NCI-H2081 (cell line): ENCODE measurements at regions not wholly inside any gene's neighbourhood (a gene's known extent, or its start where the extent isn't known, plus 50 kb on each side); places are given as distances from the start of the nearest gene placed in this dataset.

ENCODE experiments used
- DNase-seq, 2 experiments: peaks; one replicate each; lab custom pipeline; 2025; lab: John Stamatoyannopoulos, UW

GRCh38 chr6:150712505-150713252 is 113.0 kb downstream of the PLEKHG1 start:
- DNase-seq, result no peak

GRCh38 chr6:150713487-150713886 is 113.8 kb downstream of the PLEKHG1 start:
- DNase-seq, result no peak

- no peak for DNase-seq
Measured at GRCh38 chr6:150713931-150714330, 114.2 kb downstream of the PLEKHG1 start.

DNA sequence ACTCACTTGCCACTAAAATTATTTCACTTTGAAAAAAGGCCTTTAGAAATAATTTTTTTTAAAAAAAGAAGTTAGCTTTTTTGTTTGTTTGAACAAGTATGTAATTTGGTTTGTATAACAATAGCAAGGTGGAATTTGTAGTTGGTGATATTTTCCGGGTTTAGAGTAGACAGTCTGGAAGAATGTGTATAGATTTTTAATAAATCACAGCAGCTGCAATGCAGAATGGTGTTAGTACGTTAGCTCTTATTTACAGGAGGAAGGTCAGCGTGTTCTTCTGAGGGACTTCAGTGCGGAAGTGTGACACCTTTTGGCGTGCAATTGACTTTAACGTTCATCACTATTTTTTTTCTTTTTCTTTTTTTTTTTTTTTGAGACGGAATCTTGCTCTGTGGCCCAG is 115.4 kb downstream of the PLEKHG1 start:
- DNase-seq, result no peak

- DNase-seq, result no peak
Measured at GRCh38 chr6:150717419-150717818, 117.7 kb downstream of the PLEKHG1 start.

DNA sequence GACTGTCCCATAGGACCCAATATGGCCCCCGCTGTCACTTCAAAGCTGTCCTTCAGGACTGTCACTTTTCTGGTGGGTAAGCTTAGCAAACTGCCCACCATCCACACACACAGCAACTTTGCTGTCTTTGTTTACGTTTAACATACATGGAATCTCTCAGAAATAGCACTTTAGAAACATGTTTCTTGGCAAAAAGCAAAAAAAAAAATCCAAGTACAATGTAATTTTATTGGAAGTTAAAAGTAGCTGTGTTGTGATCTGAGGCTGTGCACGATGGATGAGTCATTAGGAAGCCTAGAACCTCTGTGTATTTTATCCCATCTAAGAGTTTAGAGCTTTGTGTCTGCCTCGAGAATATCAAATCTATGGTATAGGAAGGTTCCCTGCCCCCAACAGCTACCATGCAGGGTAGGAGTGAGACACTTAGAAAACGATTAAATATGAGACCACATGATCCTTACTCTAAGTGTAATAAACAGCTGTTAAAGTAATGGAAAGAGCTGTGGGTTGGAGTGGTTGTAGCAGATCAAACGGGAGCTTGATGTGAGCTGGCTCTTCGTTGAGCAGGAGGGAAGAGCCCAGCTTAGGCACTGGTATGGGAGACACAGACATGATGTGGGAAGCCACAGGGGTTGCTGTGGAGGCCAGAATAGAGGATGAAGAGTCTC is 119.5 kb downstream of the PLEKHG1 start:
- no peak for DNase-seq

- DNase-seq, result no peak
Measured at GRCh38 chr6:150719831-150720230, 120.1 kb downstream of the PLEKHG1 start.

DNA sequence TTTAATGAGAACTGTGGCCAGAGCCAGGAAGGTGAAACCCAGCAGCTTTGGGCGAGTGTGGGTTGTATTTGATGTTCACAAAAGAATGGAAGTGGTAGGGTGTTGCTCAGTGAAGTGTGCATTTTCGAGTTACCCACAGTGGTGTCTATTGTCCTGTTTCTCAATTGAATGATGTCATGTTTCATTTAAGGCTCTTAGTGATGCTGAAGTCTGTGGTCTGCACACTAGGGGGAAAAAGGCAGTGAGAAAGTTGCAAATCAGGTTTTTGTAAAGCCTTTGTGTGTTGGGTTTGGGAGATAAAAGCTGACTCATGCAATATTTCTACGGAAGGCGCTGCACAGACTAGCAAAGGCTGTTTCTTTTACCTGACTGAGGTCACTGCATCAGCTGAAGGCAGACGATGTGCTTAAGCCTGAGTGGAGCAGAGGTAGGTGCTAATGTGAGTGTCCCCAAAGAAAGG is 121.1 kb downstream of the PLEKHG1 start:
- DNase-seq, result peak in 1 of 2 experiments; percentile 16

- DNase-seq, result no peak
Measured at GRCh38 chr6:150721418-150722266, 122.0 kb downstream of the PLEKHG1 start.

GRCh38 chr6:150722614-150723344 is 123.1 kb downstream of the PLEKHG1 start:
- no peak for DNase-seq

GRCh38 chr6:150723345-150723658 is 123.6 kb downstream of the PLEKHG1 start:
- DNase-seq, result no peak

DNA sequence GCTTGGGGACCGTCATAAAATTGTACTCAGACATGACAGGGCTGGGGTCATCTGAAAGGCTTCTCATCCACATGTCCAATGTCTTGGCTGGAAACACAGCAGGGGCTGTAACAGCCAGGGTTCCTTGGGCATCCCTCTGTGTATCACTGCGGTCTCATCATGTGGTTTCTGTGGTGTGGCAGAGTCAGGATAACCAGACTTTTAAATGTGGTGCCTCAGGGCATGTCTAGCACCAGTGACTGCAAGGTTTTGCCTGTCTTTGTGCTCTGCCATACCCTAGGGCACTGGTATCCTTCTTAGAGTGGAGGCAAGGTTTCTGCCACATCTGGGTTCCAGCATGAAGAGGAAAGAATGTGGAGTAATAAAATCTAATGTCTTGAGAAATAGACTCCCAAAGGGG is 124.2 kb downstream of the PLEKHG1 start:
- no peak for DNase-seq

DNA sequence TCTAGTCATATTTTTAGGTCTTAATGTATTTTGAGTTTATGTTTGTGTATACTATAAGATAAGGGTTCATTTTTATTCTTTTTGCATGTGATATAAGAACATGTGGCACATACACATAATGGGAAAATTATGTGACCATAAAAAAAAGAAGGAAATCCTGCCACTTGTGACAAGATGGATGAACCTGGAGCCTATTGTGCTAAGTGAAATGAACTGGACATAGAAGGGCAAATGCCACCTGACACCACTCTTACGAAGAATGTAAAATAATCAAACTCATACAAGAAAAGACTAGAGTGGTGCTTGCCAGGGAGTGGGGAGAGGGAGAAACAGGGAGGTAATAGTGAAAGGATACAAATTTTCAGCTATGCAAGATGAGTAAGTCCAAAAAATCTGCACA is 126.1 kb downstream of the PLEKHG1 start:
- no peak for DNase-seq

GRCh38 chr6:150729188-150729748 is 129.6 kb downstream of the PLEKHG1 start:
- DNase-seq, result no peak

- DNase-seq, result no peak
Measured at GRCh38 chr6:150730801-150731457, 131.2 kb downstream of the PLEKHG1 start.

DNA sequence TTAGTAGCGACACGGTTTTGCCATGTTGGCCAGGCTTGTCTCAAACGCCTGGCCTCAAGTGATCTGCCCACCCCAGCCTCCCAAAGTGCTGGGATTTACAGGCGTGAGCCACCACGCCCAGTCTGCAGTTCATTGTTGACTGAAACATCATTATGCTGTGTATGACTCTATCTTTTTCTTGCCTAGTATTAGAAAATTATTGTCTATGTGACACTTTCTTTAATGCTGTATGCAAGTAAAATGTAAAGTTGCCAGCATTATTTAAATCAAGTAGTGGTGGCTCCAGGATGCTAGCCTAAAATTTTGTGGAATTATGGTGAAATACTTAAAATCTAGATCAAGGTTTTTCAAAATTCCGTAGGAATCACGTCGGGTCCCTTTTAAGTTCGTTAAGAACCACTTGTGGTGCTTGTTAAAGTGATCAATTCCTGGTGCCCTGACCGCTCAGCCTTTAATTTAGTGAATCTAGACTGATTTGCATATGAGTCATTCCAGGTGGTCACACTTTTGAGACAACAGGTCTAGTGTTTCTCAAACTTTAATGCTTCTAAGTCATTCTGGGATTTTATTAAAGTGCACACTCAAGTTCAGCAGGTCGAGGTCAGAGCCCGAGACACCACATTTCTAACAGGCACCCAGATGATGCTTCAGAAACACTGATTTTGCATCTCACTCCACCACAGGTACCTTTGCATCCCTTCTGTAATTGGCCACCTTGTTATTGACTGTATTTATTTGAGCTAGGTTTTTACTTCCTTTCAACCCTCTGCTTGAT is 132.6 kb upstream of the MTHFD1L start:
- no peak for DNase-seq

GRCh38 chr6:150733726-150734125 is 131.8 kb upstream of the MTHFD1L start:
- DNase-seq, result no peak

- DNase-seq, result no peak
Measured at GRCh38 chr6:150734235-150734634, 131.3 kb upstream of the MTHFD1L start.

- no peak for DNase-seq
Measured at GRCh38 chr6:150735341-150735851, 130.1 kb upstream of the MTHFD1L start.

GRCh38 chr6:150738092-150738629 is 127.3 kb upstream of the MTHFD1L start:
- no peak for DNase-seq
